NB4 (cell line): ENCODE measurements at regions not wholly inside any gene's neighbourhood (a gene's known extent, or its start where the extent isn't known, plus 50 kb on each side); places are given as distances from the start of the nearest gene placed in this dataset.

Experiments
- DNase-seq: peaks from one replicate; pipeline ENCODE4 v3.0.0; 2010; ENCODE audit warnings: low read depth
- H3K4me3 ChIP-seq: one replicate; pipeline ENCODE4 v1.5.1; 2011; ENCODE audit warnings: mild to moderate bottlenecking, low read depth, low read length, moderate library complexity
- MYC ChIP-seq: IDR thresholded peaks from 2 replicates; pipeline ENCODE4 v1.6.1; 2011; ENCODE audit warnings: low read depth, low read length
- POLR2A ChIP-seq: IDR thresholded peaks from 2 replicates; pipeline ENCODE4 v1.6.1; 2011; ENCODE audit warnings: mild to moderate bottlenecking; ENCODE audit not compliant: insufficient read length; ENCODE audit errors: extremely low read depth
- TF ChIP-seq, protein P1 (sequence below): IDR thresholded peaks from 2 replicates; pipeline ENCODE4 v1.6.1; 2011; ENCODE audit warnings: low read depth, low read length
- TF ChIP-seq, protein P2 (sequence below): IDR thresholded peaks from one replicate; pipeline ENCODE4 v1.5.1; 2012; ENCODE audit warnings: low read depth, low read length

DNA sequence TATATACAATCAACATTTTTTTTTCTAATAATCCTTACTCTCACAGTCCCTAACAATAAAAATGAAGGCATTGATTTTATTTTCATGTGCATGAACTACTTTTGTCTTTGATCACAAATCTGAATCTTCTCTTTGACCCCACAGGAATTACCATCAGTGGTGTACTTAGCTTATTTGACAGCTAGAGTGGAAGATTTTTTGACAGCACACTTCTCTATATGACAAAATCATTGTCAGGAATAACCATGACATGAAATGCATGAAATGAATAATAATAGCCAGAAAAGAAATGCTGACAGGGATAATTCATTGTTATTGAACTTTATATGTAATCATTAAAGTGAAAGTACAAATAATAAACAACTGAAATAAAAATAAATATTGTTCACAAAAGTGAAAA, 604.2 kb downstream of the EPHA5 start:
- TF ChIP-seq, protein P1, sequence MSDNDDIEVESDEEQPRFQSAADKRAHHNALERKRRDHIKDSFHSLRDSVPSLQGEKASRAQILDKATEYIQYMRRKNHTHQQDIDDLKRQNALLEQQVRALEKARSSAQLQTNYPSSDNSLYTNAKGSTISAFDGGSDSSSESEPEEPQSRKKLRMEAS, result no peak
- no peak for TF ChIP-seq MYC
- TF ChIP-seq POLR2A, result no peak
- TF ChIP-seq, protein P2, sequence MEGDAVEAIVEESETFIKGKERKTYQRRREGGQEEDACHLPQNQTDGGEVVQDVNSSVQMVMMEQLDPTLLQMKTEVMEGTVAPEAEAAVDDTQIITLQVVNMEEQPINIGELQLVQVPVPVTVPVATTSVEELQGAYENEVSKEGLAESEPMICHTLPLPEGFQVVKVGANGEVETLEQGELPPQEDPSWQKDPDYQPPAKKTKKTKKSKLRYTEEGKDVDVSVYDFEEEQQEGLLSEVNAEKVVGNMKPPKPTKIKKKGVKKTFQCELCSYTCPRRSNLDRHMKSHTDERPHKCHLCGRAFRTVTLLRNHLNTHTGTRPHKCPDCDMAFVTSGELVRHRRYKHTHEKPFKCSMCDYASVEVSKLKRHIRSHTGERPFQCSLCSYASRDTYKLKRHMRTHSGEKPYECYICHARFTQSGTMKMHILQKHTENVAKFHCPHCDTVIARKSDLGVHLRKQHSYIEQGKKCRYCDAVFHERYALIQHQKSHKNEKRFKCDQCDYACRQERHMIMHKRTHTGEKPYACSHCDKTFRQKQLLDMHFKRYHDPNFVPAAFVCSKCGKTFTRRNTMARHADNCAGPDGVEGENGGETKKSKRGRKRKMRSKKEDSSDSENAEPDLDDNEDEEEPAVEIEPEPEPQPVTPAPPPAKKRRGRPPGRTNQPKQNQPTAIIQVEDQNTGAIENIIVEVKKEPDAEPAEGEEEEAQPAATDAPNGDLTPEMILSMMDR, result no peak
- no peak for DNase-seq
- H3K4me3 ChIP-seq, result no peak overlapping the region

DNA sequence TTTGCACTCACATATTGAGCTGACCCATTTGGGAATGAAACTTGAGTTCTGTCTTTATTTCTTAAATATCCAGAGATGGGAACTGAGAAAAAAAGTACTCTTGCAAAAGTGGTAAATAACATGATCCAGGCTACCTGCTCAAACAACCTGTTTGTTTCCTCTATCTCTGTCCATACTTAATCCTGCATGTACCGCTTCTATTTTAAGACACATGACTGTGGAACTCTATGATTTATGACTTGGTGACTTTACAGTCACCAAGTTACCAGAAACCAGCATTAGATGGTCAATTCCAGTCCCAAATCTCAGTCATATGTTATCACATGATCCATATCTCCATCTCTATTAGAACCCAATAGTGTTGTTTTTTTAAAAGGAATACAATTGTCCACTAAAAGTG, 606.7 kb downstream of the EPHA5 start:
- H3K4me3 ChIP-seq, result no peak overlapping the region
- TF ChIP-seq MYC (no peak), POLR2A (no peak)
- TF ChIP-seq, protein P2, result no peak
- TF ChIP-seq, protein P1, result no peak
- DNase-seq, result no peak

DNA sequence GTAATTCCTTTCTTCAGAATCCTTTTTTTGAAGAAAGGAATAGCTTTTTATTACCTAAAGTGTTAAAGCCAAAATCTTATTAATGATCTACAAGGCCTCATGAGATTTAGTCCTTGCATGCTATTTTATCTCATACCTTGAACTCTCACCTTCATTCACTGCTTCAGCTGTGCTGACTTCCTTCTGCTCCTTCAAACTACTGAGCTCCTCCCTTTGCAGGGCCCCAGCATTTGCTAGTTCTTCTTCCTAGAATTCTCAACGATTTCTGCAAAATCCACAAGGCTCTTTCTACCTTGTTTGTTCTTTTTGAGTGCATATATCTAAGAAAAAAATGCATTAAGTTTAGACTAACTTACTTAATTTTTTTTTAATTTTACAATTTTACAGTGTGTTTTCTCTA, 619.5 kb downstream of the EPHA5 start:
- H3K4me3 ChIP-seq, result no peak overlapping the region
- TF ChIP-seq MYC (no peak), POLR2A (no peak)
- TF ChIP-seq, protein P1, result no peak
- TF ChIP-seq, protein P2, result no peak
- DNase-seq, result no peak

DNA sequence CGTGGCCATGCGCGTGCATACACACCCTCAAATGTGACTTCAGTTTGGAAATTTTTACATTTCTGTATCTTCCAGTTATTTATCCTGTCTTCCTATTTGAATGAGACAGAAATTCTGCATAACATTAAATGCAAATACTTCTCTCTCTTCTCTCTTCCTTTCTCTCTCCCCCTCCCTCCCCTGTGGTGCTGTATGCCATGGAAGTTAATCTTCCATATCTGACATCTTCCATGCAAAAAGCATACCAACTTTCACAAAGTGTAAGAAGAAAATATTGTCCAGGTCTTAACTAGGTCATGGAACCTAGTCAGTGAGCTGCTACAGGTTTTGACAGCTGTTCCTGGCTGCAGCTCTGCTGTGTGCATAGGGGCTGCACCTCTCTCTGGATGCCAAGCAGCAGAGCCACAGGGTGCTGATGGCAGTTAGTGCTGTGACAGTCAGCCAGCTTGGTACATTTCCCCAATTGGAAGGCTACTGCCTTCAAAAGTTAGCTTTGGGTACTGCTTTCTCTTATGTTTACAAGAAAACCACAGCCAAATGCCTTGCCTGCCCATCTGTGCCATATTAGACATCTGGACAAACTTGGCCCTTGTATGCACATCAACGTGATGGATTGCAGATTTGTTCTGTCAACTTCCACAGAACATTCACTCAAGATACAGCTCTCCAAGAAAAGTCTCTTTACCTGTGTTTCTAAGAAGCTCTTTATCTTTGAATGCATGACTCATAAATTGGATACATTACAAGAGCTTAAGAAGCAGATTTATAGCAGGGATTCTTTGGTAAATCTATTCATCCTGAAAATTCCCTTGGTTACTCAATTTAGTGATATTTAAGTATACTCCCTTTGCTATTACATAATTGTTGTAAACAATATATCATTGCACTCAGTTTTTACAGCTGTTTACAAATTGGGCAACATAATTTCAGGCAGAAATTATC, 623.8 kb downstream of the EPHA5 start:
- DNase-seq, result no peak
- TF ChIP-seq POLR2A (no peak), MYC (no peak)
- TF ChIP-seq, protein P1, result no peak
- H3K4me3 ChIP-seq, result no peak overlapping the region

DNA sequence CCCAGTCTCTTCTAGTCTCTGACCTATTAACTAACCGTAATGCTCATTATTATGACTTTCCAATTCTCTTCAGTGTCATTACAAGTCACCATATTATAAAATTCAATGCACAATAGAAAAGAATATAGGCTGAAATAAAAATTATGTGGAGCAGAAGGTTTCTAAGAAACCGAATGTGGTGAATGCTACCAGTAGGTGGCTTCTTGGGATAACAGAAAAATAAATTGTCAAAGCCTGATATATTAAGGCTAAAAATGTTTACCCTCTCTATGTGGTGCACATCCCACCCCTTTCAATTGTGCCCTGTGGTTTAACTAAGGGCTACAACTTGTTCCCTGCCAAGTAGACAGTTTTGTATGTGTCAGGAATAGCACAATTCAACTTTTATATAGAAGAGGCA, 624.6 kb upstream of the TECRL start:
- DNase-seq, result no peak
- H3K4me3 ChIP-seq, result no peak overlapping the region
- TF ChIP-seq, protein P1, result no peak
- TF ChIP-seq, protein P2, result no peak
- TF ChIP-seq POLR2A, result no peak
- no peak for TF ChIP-seq MYC

DNA sequence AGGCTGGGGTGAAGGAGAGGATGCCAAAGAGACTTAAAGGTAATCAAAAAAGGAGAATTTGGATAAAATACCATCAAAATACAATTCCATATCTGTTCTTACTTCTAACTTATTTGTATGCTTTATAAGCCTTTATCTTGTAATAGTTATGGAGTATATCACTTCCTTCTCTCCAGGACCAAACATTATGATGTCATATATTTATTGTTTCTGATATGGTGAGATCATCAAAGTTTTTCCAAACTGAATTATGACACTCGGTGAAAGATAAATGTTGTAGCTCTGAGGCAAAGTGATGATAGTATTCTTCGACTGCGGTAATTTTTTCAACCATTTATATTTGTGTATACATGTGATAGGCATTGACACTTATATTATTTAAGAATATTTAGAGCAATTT, 619.3 kb upstream of the TECRL start:
- no peak overlapping the region for H3K4me3 ChIP-seq
- no peak for DNase-seq
- TF ChIP-seq POLR2A, result no peak
- TF ChIP-seq, protein P2, result no peak
- TF ChIP-seq, protein P1, result no peak
- TF ChIP-seq MYC, result no peak
